Vagina (tissue), 2 donors: ENCODE measurements at regions not wholly inside any gene's neighbourhood (a gene's known extent, or its start where the extent isn't known, plus 50 kb on each side); places are given as distances from the start of the nearest gene placed in this dataset.

Experiments
- CTCF ChIP-seq, 3 experiments: fragments of 450-650 bp in 2 of 3; fragments of 200-600 bp in 1 of 3; sonication (generic) in 1 of 3; IDR thresholded peaks; one replicate each; pipeline ENCODE4 v1.5.1; 2017 to 2019; ENCODE audit warnings: antibody characterized with exemption in 3 of 3, mild to moderate bottlenecking in 2 of 3, moderate library complexity in 2 of 3
- POLR2A ChIP-seq, 2 donors: fragments of 450-650 bp; IDR thresholded peaks; one replicate each; pipeline ENCODE4 v1.6.1; 2017; ENCODE audit warnings: antibody characterized with exemption in 2 of 2, mild to moderate bottlenecking in 2 of 2, moderate library complexity in 2 of 2
- POLR2AphosphoS5 ChIP-seq, 2 donors: sonication (generic); formaldehyde crosslinking; IDR thresholded peaks; one replicate each; pipeline ENCODE4 v1.9.0; 2017; ENCODE audit warnings: antibody characterized with exemption in 2 of 2, mild to moderate bottlenecking in 2 of 2, low read depth in 1 of 2; ENCODE audit not compliant: insufficient read depth in 1 of 2

GRCh38 chr14:66383771-66384170, 102.4 kb upstream of the CCDC196 start:
- TF ChIP-seq CTCF (IDR thresholded peaks at IDR 0.05), result no peak
- TF ChIP-seq POLR2AphosphoS5 (IDR thresholded peaks at IDR 0.05; ENCODE audit: insufficient read depth in 1 of 2, low read depth in 1 of 2), result no peak
- no peak for TF ChIP-seq POLR2A (IDR thresholded peaks at IDR 0.05)
